BJ (cell line): ENCODE measurements at regions not wholly inside any gene's neighbourhood (a gene's known extent, or its start where the extent isn't known, plus 50 kb on each side); places are given as distances from the start of the nearest gene placed in this dataset.

Source experiments
- CTCF ChIA-PET: fragments of 350-600 bp; formaldehyde crosslinking; extraction: SDS; loops from one replicate; lab custom pipeline; 2021; ENCODE audit warnings: antibody characterized with exemption, inconsistent platforms; lab: Yijun Ruan, JAX
- POLR2A ChIA-PET: fragments of 300-600 bp; sonication (Branson Sonifier 250); formaldehyde crosslinking; extraction: SDS; loops from one replicate; lab custom pipeline; 2021; ENCODE audit warnings: antibody characterized with exemption; lab: Charles Lee
- DNase-seq: peaks from one replicate; pipeline ENCODE4 v3.0.0-alpha.2; 2011; ENCODE audit warnings: low read depth
- H3K27me3 ChIP-seq: 2 replicates; pipeline ENCODE4 v1.6.0; 2011; ENCODE audit warnings: low read length; ENCODE audit not compliant: control insufficient read depth, insufficient read depth
- H3K36me3 ChIP-seq: 2 replicates; pipeline ENCODE4 v1.5.1; 2011; ENCODE audit warnings: low read length; ENCODE audit not compliant: control insufficient read depth, insufficient read depth
- H3K4me3 ChIP-seq: 2 replicates; pipeline ENCODE4 v1.5.1; 2011; ENCODE audit warnings: low read depth, mild to moderate bottlenecking, control low read depth, low read length
- CTCF ChIP-seq: IDR thresholded peaks from 2 replicates; pipeline ENCODE4 v1.5.1; 2011; ENCODE audit warnings: low read depth, mild to moderate bottlenecking, control low read depth, inconsistent platforms, low read length, moderate library complexity; ENCODE audit not compliant: insufficient read depth

- ChIA-PET CTCF (no interaction called here), POLR2A (no interaction called here)
- no peaks in the 10 kb centered on the region for H3K27me3 ChIP-seq
Observed at GRCh38 chr2:82501217-82501616, 1957.9 kb downstream of the SUCLG1 start.

GRCh38 chr2:82498777-82499443, 1960.2 kb downstream of the SUCLG1 start:
- TF ChIP-seq CTCF, result no peak
- no peak overlapping the region for H3K4me3 ChIP-seq
- DNase-seq, result no peak
- POLR2A ChIA-PET, result no interaction called here
- no peaks in the 10 kb centered on the region for H3K27me3 ChIP-seq
- CTCF ChIA-PET, result no interaction called here
- no peaks in the 10 kb centered on the region for H3K36me3 ChIP-seq

More at GRCh38 chr2:82501217-82501616, 1957.9 kb downstream of the SUCLG1 start:
- no peak overlapping the region for H3K4me3 ChIP-seq
- no peak for TF ChIP-seq CTCF
- H3K36me3 ChIP-seq, result no peaks in the 10 kb centered on the region
- DNase-seq, result no peak

GRCh38 chr2:82494739-82495138, 1964.3 kb downstream of the SUCLG1 start:
- ChIA-PET POLR2A (no interaction called here), CTCF (no interaction called here)
- DNase-seq, result no peak

GRCh38 chr2:82491591-82491990, 1967.5 kb downstream of the SUCLG1 start:
- no peaks in the 10 kb centered on the region for H3K36me3 ChIP-seq
- no peak for DNase-seq
- H3K4me3 ChIP-seq, result no peak overlapping the region
- POLR2A ChIA-PET, result no interaction called here
- no peak for TF ChIP-seq CTCF
- CTCF ChIA-PET, result no interaction called here
- H3K27me3 ChIP-seq, result no peaks in the 10 kb centered on the region

More at GRCh38 chr2:82494739-82495138, 1964.3 kb downstream of the SUCLG1 start:
- no peaks in the 10 kb centered on the region for H3K36me3 ChIP-seq
- no peak overlapping the region for H3K4me3 ChIP-seq
- TF ChIP-seq CTCF, result no peak
- H3K27me3 ChIP-seq, result no peaks in the 10 kb centered on the region

- ChIA-PET CTCF (interaction anchor here (0.6 kb wide), 1 partner anchor 100 kb away, joined by 3 read pairs; no protein-coding TSS in a partner anchor), POLR2A (no interaction called here)
- no peak overlapping the region for H3K4me3 ChIP-seq
- H3K36me3 ChIP-seq, result no peaks in the 10 kb centered on the region
- TF ChIP-seq CTCF, result no peak
- DNase-seq, result no peak
- no peaks in the 10 kb centered on the region for H3K27me3 ChIP-seq
Observed at GRCh38 chr2:82487354-82487753, 1971.7 kb downstream of the SUCLG1 start.
